IMR-90 (cell line): ENCODE measurements at regions not wholly inside any gene's neighbourhood (a gene's known extent, or its start where the extent isn't known, plus 50 kb on each side); places are given as distances from the start of the nearest gene placed in this dataset.
"Not testable (repeated sequence)": the region's sequence is repeated elsewhere in the genome, so short reads cannot be mapped to it uniquely, and the experiment has no call there.

Experiments used
- ATAC-seq: fragments of 200-7000 bp; cut with Tn5 transposase; 2 replicates; pipeline ENCODE4 v1.9.1; 2020; ENCODE audit warnings: low read depth, mild to moderate bottlenecking, moderate library complexity
- BruUV-seq: library from RNA; stranded (reverse); fragments of 400-500 nt; replicated peaks from 2 replicates; lab custom pipeline; 2021; lab: Mats Ljungman, UMichigan
- CTCF ChIA-PET: fragments of 300-600 bp; formaldehyde crosslinking; extraction: SDS; loops from one replicate; lab custom pipeline; 2021; ENCODE audit warnings: antibody characterized with exemption; lab: Yijun Ruan, JAX
- POLR2A ChIA-PET: fragments of 300-600 bp; sonication (Branson Sonifier 250); formaldehyde crosslinking; loops from one replicate; lab custom pipeline; 2022; ENCODE audit warnings: antibody characterized with exemption; ENCODE audit not compliant: unreplicated experiment; lab: Charles Lee
- DNase-seq: peaks from one replicate; pipeline ENCODE4 v3.0.0; 2013
- H2AFZ ChIP-seq: replicated peaks from 2 replicates; pipeline ENCODE3; 2013; ENCODE audit warnings: low read length, mild to moderate bottlenecking; ENCODE audit not compliant: poor library complexity
- H2AK5ac ChIP-seq: 2 replicates; pipeline ENCODE4 v1.6.1; 2013; ENCODE audit warnings: low read depth, low read length, inconsistent platforms
- H2AK9ac ChIP-seq: replicated peaks from 2 replicates; pipeline ENCODE3; 2013; ENCODE audit warnings: mild to moderate bottlenecking, low read depth, low read length, moderate library complexity; ENCODE audit not compliant: poor library complexity
- H2BK120ac ChIP-seq: 2 replicates; pipeline ENCODE4 v1.6.1; 2013; ENCODE audit warnings: low read depth, low read length, inconsistent platforms
- H2BK15ac ChIP-seq: 3 replicates; pipeline ENCODE4 v1.6.1; 2013; ENCODE audit warnings: low read depth, low read length, inconsistent platforms
- H2BK20ac ChIP-seq: 2 replicates; pipeline ENCODE4 v1.6.1; 2013; ENCODE audit warnings: low read depth, mild to moderate bottlenecking, inconsistent platforms, low read length, moderate library complexity
- H2BK5ac ChIP-seq: 2 replicates; pipeline ENCODE4 v1.6.1; 2013; ENCODE audit warnings: mild to moderate bottlenecking, low read depth, low read length, inconsistent platforms; ENCODE audit not compliant: poor library complexity, severe bottlenecking
- H3K14ac ChIP-seq: replicated peaks from 2 replicates; pipeline ENCODE4 v1.6.1; 2013; ENCODE audit warnings: low read depth, low read length, inconsistent platforms
- H3K18ac ChIP-seq: 2 replicates; pipeline ENCODE4 v1.6.1; 2013; ENCODE audit warnings: low read depth, low read length, control low read depth
- H3K23ac ChIP-seq: 2 replicates; pipeline ENCODE4 v1.6.1; 2013; ENCODE audit warnings: low read depth, low read length, inconsistent platforms
- H3K27ac ChIP-seq: 2 replicates; pipeline ENCODE4 v1.5.1; 2013; ENCODE audit warnings: mild to moderate bottlenecking, control low read depth, low read length; ENCODE audit not compliant: insufficient read depth
- H3K27me3 ChIP-seq: 2 replicates; pipeline ENCODE4 v1.6.1; 2013; ENCODE audit warnings: low read length; ENCODE audit not compliant: control insufficient read depth, insufficient read depth
- H3K36me3 ChIP-seq: 2 replicates; pipeline ENCODE4 v1.6.1; 2013; ENCODE audit warnings: low read length, mixed read lengths; ENCODE audit not compliant: control insufficient read depth, insufficient read depth
- H3K4ac ChIP-seq: 2 replicates; pipeline ENCODE4 v1.6.1; 2013; ENCODE audit warnings: low read depth, low read length, inconsistent platforms
- H3K4me1 ChIP-seq: 2 replicates; pipeline ENCODE4 v1.6.1; 2013; ENCODE audit warnings: low read length, mixed read lengths; ENCODE audit not compliant: control insufficient read depth, insufficient read depth
- H3K4me2 ChIP-seq: 2 replicates; pipeline ENCODE4 v1.6.1; 2013; ENCODE audit warnings: low read depth, mild to moderate bottlenecking, control low read depth, low read length, moderate library complexity
- H3K4me3 ChIP-seq: 2 replicates; pipeline ENCODE4 v1.5.1; 2013; ENCODE audit warnings: low read depth, mild to moderate bottlenecking, control low read depth, low read length, moderate library complexity; ENCODE audit not compliant: insufficient read depth
- H3K56ac ChIP-seq: 2 replicates; pipeline ENCODE4 v1.6.1; 2013; ENCODE audit warnings: low read length, inconsistent platforms; ENCODE audit not compliant: insufficient read depth; ENCODE audit errors: extremely low read depth
- H3K79me1 ChIP-seq, 2 experiments: 2 replicates each; pipeline ENCODE4 v1.6.1; 2013; ENCODE audit warnings: low read length in 2 of 2, inconsistent platforms in 1 of 2, low read depth in 1 of 2
- H3K9ac ChIP-seq: 2 replicates; pipeline ENCODE4 v1.6.1; 2013; ENCODE audit warnings: low read depth, low read length, control low read depth
- H3K9me1 ChIP-seq: 2 replicates; pipeline ENCODE4 v1.6.1; 2013; ENCODE audit warnings: low read length, inconsistent platforms; ENCODE audit not compliant: insufficient read depth
- H3K9me3 ChIP-seq: 2 replicates; pipeline ENCODE4 v1.6.1; 2013; ENCODE audit warnings: low read length; ENCODE audit not compliant: control insufficient read depth, insufficient read depth
- H4K20me1 ChIP-seq: 2 replicates; pipeline ENCODE4 v1.6.1; 2013; ENCODE audit warnings: low read length, inconsistent platforms; ENCODE audit not compliant: insufficient read depth
- H4K5ac ChIP-seq: 2 replicates; pipeline ENCODE4 v1.6.1; 2013; ENCODE audit warnings: mild to moderate bottlenecking, low read depth, low read length, control low read depth
- H4K8ac ChIP-seq, 2 experiments: 2 replicates each; pipeline ENCODE4 v1.6.1; 2013; ENCODE audit warnings: low read depth in 2 of 2, low read length in 2 of 2, control low read depth in 1 of 2, inconsistent platforms in 1 of 2
- H4K91ac ChIP-seq: 2 replicates; pipeline ENCODE4 v1.6.1; 2013; ENCODE audit warnings: low read depth, low read length, inconsistent platforms; ENCODE audit not compliant: insufficient read depth
- MAFK ChIP-seq: IDR thresholded peaks from 2 replicates; pipeline ENCODE4 v1.6.1; 2012; ENCODE audit warnings: low read depth, low read length, improper control_type of control experiment
- MAZ ChIP-seq: IDR thresholded peaks from 2 replicates; pipeline ENCODE4 v1.6.1; 2012; ENCODE audit warnings: low read depth, mild to moderate bottlenecking, low read length, improper control_type of control experiment, moderate library complexity, borderline replicate concordance
- RAD21 ChIP-seq: IDR thresholded peaks from 2 replicates; pipeline ENCODE4 v1.6.1; 2012; ENCODE audit warnings: low read length, improper control_type of control experiment
- RCOR1 ChIP-seq: IDR thresholded peaks from 2 replicates; pipeline ENCODE4 v1.6.1; 2012; ENCODE audit warnings: mild to moderate bottlenecking, low read length, improper control_type of control experiment; ENCODE audit not compliant: insufficient replicate concordance
- RFX5 ChIP-seq: IDR thresholded peaks from 2 replicates; pipeline ENCODE4 v1.8.0; 2012; ENCODE audit warnings: low read depth, mild to moderate bottlenecking, low read length, moderate library complexity
- SMC3 ChIP-seq: fragments of 150-350 bp; IDR thresholded peaks from 2 replicates; pipeline ENCODE4 v1.6.1; 2016; ENCODE audit warnings: low read depth, mild to moderate bottlenecking, antibody characterized with exemption, low read length, moderate library complexity
- WGBS, 2 experiments: methylation state at CpG; one replicate each; pipeline versions ENCODE4 v1.1.5 to v1.1.7; 2013; ENCODE audit warnings: missing lambda C conversion rate in 2 of 2; ENCODE audit not compliant: insufficient read length in 1 of 2; ENCODE audit errors: extremely low coverage in 2 of 2; 5-methylcytosine and 5-hydroxymethylcytosine counted together
- dilution Hi-C: fragments of 300-500 bp; cut with HindIII; formaldehyde crosslinking; loops from one replicate; pipeline ENCODE4 v1.14.3; 2018; ENCODE audit warnings: low sequenced_read_pairs; ENCODE audit not compliant: unreplicated experiment
- in situ Hi-C: fragments of 300-500 bp; cut with MboI; formaldehyde crosslinking; loops from 3 replicates; pipeline ENCODE4 v1.14.3; 2019; ENCODE audit warnings: low sequenced_read_pairs, inconsistent platforms, mixed read lengths
- intact Hi-C: fragments of 100-400 bp; cut with micrococcal nuclease; formaldehyde crosslinking; loops from 2 replicates; pipeline ENCODE4 v1.10.0; 2022
- TF ChIP-seq, protein P1 (sequence below): conservative IDR thresholded peaks from 2 replicates; pipeline ENCODE4 v1.5.1; 2012; ENCODE audit warnings: mild to moderate bottlenecking, low read depth, low read length, improper control_type of control experiment

DNA sequence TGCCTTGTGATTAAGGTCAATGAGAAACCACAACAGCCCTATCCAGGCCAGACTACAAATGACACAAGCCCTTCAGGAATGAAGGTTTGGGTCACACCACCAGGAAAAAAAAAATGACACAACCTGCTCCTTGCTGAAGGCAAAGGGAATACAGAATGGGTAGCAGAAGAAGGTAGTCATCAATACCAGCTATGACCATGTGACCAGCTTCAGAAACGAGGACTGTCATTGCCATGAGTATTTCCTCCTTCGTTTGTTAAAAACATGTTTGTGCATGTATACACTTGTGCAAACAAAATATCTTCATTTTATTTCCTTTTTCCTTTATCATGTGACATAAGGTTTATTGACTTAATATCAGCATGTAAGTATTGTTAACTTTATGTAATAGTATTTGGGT is 226.6 kb downstream of the CDH19 start:
- no CpG with 5 or more reads among the region's 2 CpGs for WGBS, 2 experiments
- no TSS peak for BruUV-seq
- Histone ChIP-seq H2BK5ac (no peak overlapping the region), H4K20me1 (no peaks in the 10 kb centered on the region), H3K9me3 (peaks cover 15% of the 10 kb centered on the region), H3K18ac (no peak overlapping the region), H3K36me3 (no peaks in the 10 kb centered on the region), H3K14ac (no peak overlapping the region), H3K23ac (no peak overlapping the region), H2AFZ (no peak overlapping the region), H2AK9ac (no peak overlapping the region), H4K8ac (no peak overlapping the region), H3K4me2 (no peak overlapping the region), H3K4me1 (no peaks in the 10 kb centered on the region), H3K27ac (no peak overlapping the region), H3K56ac (no peak overlapping the region), H3K4ac (no peak overlapping the region), H4K91ac (no peak overlapping the region), H3K9me1 (no peaks in the 10 kb centered on the region), H2BK20ac (no peak overlapping the region), H3K79me1 (no peaks in the 10 kb centered on the region), H2BK15ac (no peak overlapping the region), H3K27me3 (no peaks in the 10 kb centered on the region), H2AK5ac (no peak overlapping the region), H2BK120ac (no peak overlapping the region), H4K5ac (no peak overlapping the region), H3K9ac (no peak overlapping the region), H3K4me3 (no peak overlapping the region)
- no peak for DNase-seq
- CTCF ChIA-PET: no interaction called here
- no peak for TF ChIP-seq MAZ
- no peak for TF ChIP-seq MAFK
- TF ChIP-seq RAD21: no peak
- TF ChIP-seq RCOR1: no peak
- TF ChIP-seq, protein P1, sequence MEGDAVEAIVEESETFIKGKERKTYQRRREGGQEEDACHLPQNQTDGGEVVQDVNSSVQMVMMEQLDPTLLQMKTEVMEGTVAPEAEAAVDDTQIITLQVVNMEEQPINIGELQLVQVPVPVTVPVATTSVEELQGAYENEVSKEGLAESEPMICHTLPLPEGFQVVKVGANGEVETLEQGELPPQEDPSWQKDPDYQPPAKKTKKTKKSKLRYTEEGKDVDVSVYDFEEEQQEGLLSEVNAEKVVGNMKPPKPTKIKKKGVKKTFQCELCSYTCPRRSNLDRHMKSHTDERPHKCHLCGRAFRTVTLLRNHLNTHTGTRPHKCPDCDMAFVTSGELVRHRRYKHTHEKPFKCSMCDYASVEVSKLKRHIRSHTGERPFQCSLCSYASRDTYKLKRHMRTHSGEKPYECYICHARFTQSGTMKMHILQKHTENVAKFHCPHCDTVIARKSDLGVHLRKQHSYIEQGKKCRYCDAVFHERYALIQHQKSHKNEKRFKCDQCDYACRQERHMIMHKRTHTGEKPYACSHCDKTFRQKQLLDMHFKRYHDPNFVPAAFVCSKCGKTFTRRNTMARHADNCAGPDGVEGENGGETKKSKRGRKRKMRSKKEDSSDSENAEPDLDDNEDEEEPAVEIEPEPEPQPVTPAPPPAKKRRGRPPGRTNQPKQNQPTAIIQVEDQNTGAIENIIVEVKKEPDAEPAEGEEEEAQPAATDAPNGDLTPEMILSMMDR: no peak
- no peak for TF ChIP-seq RFX5
- TF ChIP-seq SMC3: no peak
- dilution Hi-C loops: no loop called here
- intact Hi-C loops: no loop called here
- in situ Hi-C loops: no loop called here
- POLR2A ChIA-PET: no interaction called here
- no peak for ATAC-seq

DNA sequence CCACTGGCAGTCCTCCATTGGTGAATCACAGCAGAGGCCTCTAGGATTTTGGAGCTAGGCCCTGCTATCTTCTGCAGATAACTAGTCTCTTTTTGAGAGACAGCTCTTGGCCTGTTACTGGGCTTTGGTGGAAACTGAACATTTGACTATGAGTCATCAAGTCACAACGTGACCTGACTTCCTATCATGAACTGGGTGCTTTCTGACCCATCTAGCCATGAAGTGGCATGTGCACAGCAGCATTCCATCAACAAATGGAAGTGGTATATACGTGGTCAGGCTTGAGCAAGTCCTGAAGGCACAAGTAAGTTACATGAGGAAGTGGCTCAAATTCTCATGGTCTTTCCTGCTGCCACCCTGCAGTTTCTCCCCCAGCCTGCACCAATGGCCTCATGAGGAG is 228.5 kb downstream of the CDH19 start:
- H4K8ac ChIP-seq, H3K79me1 ChIP-seq, H2BK20ac ChIP-seq, H3K14ac ChIP-seq, H3K4me3 ChIP-seq, H3K9ac ChIP-seq, intact Hi-C loops, CTCF ChIA-PET, H3K56ac ChIP-seq, H4K20me1 ChIP-seq, H3K4me1 ChIP-seq, H3K36me3 ChIP-seq, H2AFZ ChIP-seq, H3K27me3 ChIP-seq, ATAC-seq, H4K5ac ChIP-seq, H2AK5ac ChIP-seq, in situ Hi-C loops, H3K18ac ChIP-seq, dilution Hi-C loops, POLR2A ChIA-PET, DNase-seq, BruUV-seq, H2AK9ac ChIP-seq, H4K91ac ChIP-seq, H3K9me1 ChIP-seq, H2BK15ac ChIP-seq, H2BK120ac ChIP-seq, H3K4me2 ChIP-seq, H3K23ac ChIP-seq, H3K4ac ChIP-seq, H3K27ac ChIP-seq, H2BK5ac ChIP-seq: not testable (repeated sequence)
- no CpG with 5 or more reads among the region's 2 CpGs for WGBS, 2 experiments
- H3K9me3 ChIP-seq: peaks cover 12% of the 10 kb centered on the region
